ENCODE measurements at regions not wholly inside any gene's neighbourhood (a gene's known extent, or its start where the extent isn't known, plus 50 kb on each side); places are given as distances from the start of the nearest gene placed in this dataset.
"Not testable (repeated sequence)": the region's sequence is repeated elsewhere in the genome, so short reads cannot be mapped to it uniquely, and the experiment has no call there.

DNA sequence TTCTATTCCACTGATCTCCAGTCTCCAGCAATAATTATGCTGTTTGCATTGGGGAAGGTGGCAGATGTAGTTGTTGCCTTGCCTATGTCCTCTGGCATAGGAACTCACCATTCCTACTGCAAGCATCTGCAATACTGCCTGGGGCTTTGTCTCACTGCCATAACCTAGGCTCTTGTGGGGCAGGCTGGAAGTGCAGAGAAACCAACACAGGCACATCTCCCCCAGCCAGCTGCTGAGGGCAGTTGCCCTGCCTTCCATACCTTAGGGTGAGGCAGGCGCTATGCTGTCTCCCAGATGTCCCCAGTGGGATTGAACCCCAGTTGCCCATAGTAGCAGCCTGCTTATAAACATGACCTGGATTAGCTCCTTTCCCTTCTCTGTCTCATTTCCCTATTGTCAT is 128.1 kb downstream of the NPIPA7 start:
- TF ChIP-seq, protein P1, sequence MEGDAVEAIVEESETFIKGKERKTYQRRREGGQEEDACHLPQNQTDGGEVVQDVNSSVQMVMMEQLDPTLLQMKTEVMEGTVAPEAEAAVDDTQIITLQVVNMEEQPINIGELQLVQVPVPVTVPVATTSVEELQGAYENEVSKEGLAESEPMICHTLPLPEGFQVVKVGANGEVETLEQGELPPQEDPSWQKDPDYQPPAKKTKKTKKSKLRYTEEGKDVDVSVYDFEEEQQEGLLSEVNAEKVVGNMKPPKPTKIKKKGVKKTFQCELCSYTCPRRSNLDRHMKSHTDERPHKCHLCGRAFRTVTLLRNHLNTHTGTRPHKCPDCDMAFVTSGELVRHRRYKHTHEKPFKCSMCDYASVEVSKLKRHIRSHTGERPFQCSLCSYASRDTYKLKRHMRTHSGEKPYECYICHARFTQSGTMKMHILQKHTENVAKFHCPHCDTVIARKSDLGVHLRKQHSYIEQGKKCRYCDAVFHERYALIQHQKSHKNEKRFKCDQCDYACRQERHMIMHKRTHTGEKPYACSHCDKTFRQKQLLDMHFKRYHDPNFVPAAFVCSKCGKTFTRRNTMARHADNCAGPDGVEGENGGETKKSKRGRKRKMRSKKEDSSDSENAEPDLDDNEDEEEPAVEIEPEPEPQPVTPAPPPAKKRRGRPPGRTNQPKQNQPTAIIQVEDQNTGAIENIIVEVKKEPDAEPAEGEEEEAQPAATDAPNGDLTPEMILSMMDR (IDR thresholded peaks at IDR 0.05 in 8 of 11, conservative IDR thresholded peaks at IDR 0.05 in 3 of 11) = not testable (repeated sequence)
- TF ChIP-seq POLR2A, POLR2AphosphoS5 (IDR thresholded peaks at IDR 0.05): not testable (repeated sequence)
